Activated CD4-positive, alpha-beta memory T cell treated with anti-CD3 and anti-CD28 coated beads, Interleukin-2, amount 10 ng/mL, durations not matched to agents 7 days and 5 days (primary cell): ENCODE measurements at regions not wholly inside any gene's neighbourhood (a gene's known extent, or its start where the extent isn't known, plus 50 kb on each side); places are given as distances from the start of the nearest gene placed in this dataset.

Experiments used
- CTCF ChIA-PET: fragments of 350-600 bp; sonication (Branson Sonifier 250); formaldehyde crosslinking; loops from one replicate; lab custom pipeline; 2021; ENCODE audit warnings: antibody characterized with exemption, inconsistent platforms; lab: Charles Lee
- POLR2A ChIA-PET: fragments of 350-600 bp; sonication (Branson Sonifier 250); formaldehyde crosslinking; loops from one replicate; lab custom pipeline; 2021; ENCODE audit warnings: antibody characterized with exemption; lab: Charles Lee
- DNase-seq: peaks from one replicate; pipeline ENCODE4 v3.0.0-alpha.2; 2020
- H3K27ac Mint-ChIP-seq: one replicate; pipeline ENCODE4 v1.8.0; 2021; ENCODE audit warnings: mild to moderate bottlenecking, mixed read lengths
- H3K27me3 Mint-ChIP-seq: one replicate; pipeline ENCODE4 v1.8.0; 2021; ENCODE audit warnings: mixed read lengths
- H3K36me3 Mint-ChIP-seq: one replicate; pipeline ENCODE4 v1.8.0; 2021; ENCODE audit warnings: low read depth, mixed read lengths
- H3K4me1 Mint-ChIP-seq: one replicate; pipeline ENCODE4 v1.8.0; 2021; ENCODE audit warnings: mixed read lengths
- H3K4me3 Mint-ChIP-seq: one replicate; pipeline ENCODE4 v1.8.0; 2021; ENCODE audit warnings: mild to moderate bottlenecking, mixed read lengths
- H3K9me3 Mint-ChIP-seq: one replicate; pipeline ENCODE4 v1.8.0; 2021; ENCODE audit warnings: mixed read lengths

GRCh38 chr3:87175732-87176131, 51.4 kb upstream of the CHMP2B start:
- CTCF ChIA-PET = no interaction called here
- peaks cover 5% of the 10 kb centered on the region for H3K27me3 Mint-ChIP-seq

GRCh38 chr3:87173776-87174175, 53.3 kb upstream of the CHMP2B start:
- no peaks in the 10 kb centered on the region for H3K4me1 Mint-ChIP-seq
- CTCF ChIA-PET = no interaction called here
- POLR2A ChIA-PET = no interaction called here
- H3K36me3 Mint-ChIP-seq = no peaks in the 10 kb centered on the region
- no peak for DNase-seq
- no peak overlapping the region for H3K4me3 Mint-ChIP-seq
- H3K27ac Mint-ChIP-seq = no peak overlapping the region
- no peaks in the 10 kb centered on the region for H3K9me3 Mint-ChIP-seq
- H3K27me3 Mint-ChIP-seq = peaks cover 2% of the 10 kb centered on the region

More at GRCh38 chr3:87175732-87176131, 51.4 kb upstream of the CHMP2B start:
- Mint-ChIP-seq H3K9me3 (no peaks in the 10 kb centered on the region), H3K4me3 (no peak overlapping the region), H3K27ac (no peak overlapping the region), H3K36me3 (no peaks in the 10 kb centered on the region), H3K4me1 (no peaks in the 10 kb centered on the region)
- POLR2A ChIA-PET = no interaction called here
- DNase-seq = no peak

- Mint-ChIP-seq H3K4me1 (no peaks in the 10 kb centered on the region), H3K27me3 (peaks cover 4% of the 10 kb centered on the region), H3K9me3 (no peaks in the 10 kb centered on the region), H3K36me3 (no peaks in the 10 kb centered on the region), H3K27ac (no peak overlapping the region), H3K4me3 (no peak overlapping the region)
- CTCF ChIA-PET = no interaction called here
- POLR2A ChIA-PET = no interaction called here
- no peak for DNase-seq
Observed at GRCh38 chr3:87173071-87173470, 54.0 kb upstream of the CHMP2B start.

DNA sequence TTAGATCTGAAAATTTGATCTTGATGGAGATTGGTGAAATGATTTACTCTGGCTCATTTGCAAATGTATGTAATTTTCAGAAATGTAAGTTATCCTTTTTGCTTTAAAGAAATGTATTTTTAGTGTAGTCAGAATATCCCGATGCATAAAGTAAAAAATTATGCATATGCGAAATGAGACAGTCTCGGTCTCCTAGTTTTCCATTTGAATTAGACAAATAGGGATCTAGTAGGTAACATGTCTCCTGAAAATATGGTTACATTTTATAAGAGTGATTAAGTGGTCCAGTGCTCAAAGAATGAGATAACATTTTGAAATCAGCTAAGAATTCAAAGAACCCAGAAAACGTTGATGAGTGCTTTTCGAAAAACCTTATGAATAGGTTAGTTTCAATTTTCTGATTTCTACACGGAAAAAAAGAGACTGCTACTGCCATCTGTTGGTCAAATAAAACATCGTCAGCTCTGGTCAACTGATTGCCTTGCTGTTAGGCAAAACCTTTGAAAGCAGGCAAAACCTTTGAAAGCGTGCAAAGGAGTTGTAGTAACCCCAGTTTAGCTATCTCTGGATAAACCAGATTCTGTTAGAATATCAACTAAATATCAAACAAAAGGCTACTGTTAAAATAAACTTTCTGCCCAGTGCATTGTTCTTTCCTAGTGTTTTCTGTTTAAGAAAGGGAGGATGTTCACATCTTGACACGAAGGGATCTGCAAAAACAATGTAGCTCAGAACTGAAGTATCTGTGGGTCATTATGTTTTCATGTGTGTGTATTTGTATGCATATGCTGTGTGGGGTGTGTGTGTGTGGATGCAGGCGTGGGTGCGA, 59.3 kb upstream of the CHMP2B start:
- peaks cover 5% of the 10 kb centered on the region for H3K27me3 Mint-ChIP-seq
- POLR2A ChIA-PET = no interaction called here

GRCh38 chr3:87164245-87164644, 62.9 kb upstream of the CHMP2B start:
- no peaks in the 10 kb centered on the region for H3K9me3 Mint-ChIP-seq
- H3K4me3 Mint-ChIP-seq = no peak overlapping the region
- no peaks in the 10 kb centered on the region for H3K36me3 Mint-ChIP-seq
- no peak for DNase-seq
- H3K27me3 Mint-ChIP-seq = peaks cover 5% of the 10 kb centered on the region
- ChIA-PET CTCF (no interaction called here), POLR2A (no interaction called here)
- peaks cover 3% of the 10 kb centered on the region for H3K4me1 Mint-ChIP-seq
- H3K27ac Mint-ChIP-seq = no peak overlapping the region

More for the DNA sequence above, 59.3 kb upstream of the CHMP2B start:
- no peaks in the 10 kb centered on the region for H3K9me3 Mint-ChIP-seq
- DNase-seq = peak; percentile 18
- H3K27ac Mint-ChIP-seq = no peak overlapping the region
- no peak overlapping the region for H3K4me3 Mint-ChIP-seq
- CTCF ChIA-PET = interaction anchor here (0.7 to 2.7 kb wide), 6 partner anchors 9 to 395 kb away, joined by 3 to 8 read pairs (median 4); no protein-coding TSS in a partner anchor
- H3K4me1 Mint-ChIP-seq = peaks cover 3% of the 10 kb centered on the region
- H3K36me3 Mint-ChIP-seq = no peaks in the 10 kb centered on the region

GRCh38 chr3:87161851-87162250, 65.3 kb upstream of the CHMP2B start:
- ChIA-PET POLR2A (no interaction called here), CTCF (no interaction called here)
- Mint-ChIP-seq H3K4me3 (no peak overlapping the region), H3K27ac (no peak overlapping the region), H3K4me1 (no peaks in the 10 kb centered on the region), H3K36me3 (no peaks in the 10 kb centered on the region), H3K27me3 (peaks cover 3% of the 10 kb centered on the region), H3K9me3 (no peaks in the 10 kb centered on the region)
- no peak for DNase-seq

GRCh38 chr3:87161417-87161816, 65.7 kb upstream of the CHMP2B start:
- Mint-ChIP-seq H3K27ac (no peak overlapping the region), H3K27me3 (no peaks in the 10 kb centered on the region), H3K9me3 (no peaks in the 10 kb centered on the region), H3K4me3 (no peak overlapping the region), H3K36me3 (no peaks in the 10 kb centered on the region), H3K4me1 (no peaks in the 10 kb centered on the region)
- CTCF ChIA-PET = no interaction called here
- POLR2A ChIA-PET = no interaction called here
- DNase-seq = no peak

DNA sequence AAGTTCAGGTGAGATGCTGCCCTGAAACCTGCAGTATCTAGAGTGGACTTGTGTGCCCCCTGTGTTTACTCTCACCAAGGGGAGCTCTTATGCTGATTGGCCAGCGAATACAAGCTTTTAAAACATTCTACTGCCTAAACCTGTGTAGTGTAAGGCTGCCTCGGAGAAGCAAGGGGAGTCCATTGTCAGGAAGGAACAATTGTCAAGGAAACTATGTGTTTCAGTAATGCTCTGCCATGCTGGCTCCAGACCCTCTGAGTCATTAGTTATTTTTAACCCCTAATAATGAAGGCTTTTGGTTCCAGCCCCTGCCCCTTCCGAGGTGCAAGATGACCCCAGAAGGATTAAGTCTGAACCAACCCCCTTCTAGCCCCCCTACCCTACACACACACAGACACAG, 66.1 kb upstream of the CHMP2B start:
- H3K9me3 Mint-ChIP-seq = no peaks in the 10 kb centered on the region
- H3K4me1 Mint-ChIP-seq = no peaks in the 10 kb centered on the region
- CTCF ChIA-PET = no interaction called here
- H3K4me3 Mint-ChIP-seq = no peak overlapping the region
- POLR2A ChIA-PET = no interaction called here
- no peak overlapping the region for H3K27ac Mint-ChIP-seq
- DNase-seq = no peak
- no peaks in the 10 kb centered on the region for H3K27me3 Mint-ChIP-seq
- no peaks in the 10 kb centered on the region for H3K36me3 Mint-ChIP-seq

GRCh38 chr3:87158823-87159222, 68.3 kb upstream of the CHMP2B start:
- H3K4me3 Mint-ChIP-seq = no peak overlapping the region
- no peak for DNase-seq
- H3K27me3 Mint-ChIP-seq = no peaks in the 10 kb centered on the region
- H3K36me3 Mint-ChIP-seq = no peaks in the 10 kb centered on the region
- no peaks in the 10 kb centered on the region for H3K4me1 Mint-ChIP-seq
- H3K9me3 Mint-ChIP-seq = no peaks in the 10 kb centered on the region
- ChIA-PET CTCF (no interaction called here), POLR2A (no interaction called here)
- no peak overlapping the region for H3K27ac Mint-ChIP-seq

- no peaks in the 10 kb centered on the region for H3K27me3 Mint-ChIP-seq
- no peak overlapping the region for H3K27ac Mint-ChIP-seq
- H3K4me1 Mint-ChIP-seq = no peaks in the 10 kb centered on the region
- ChIA-PET POLR2A (no interaction called here), CTCF (no interaction called here)
- no peak for DNase-seq
- peaks cover 3% of the 10 kb centered on the region for H3K9me3 Mint-ChIP-seq
- no peak overlapping the region for H3K4me3 Mint-ChIP-seq
- no peaks in the 10 kb centered on the region for H3K36me3 Mint-ChIP-seq
Observed at GRCh38 chr3:87148020-87148419, 79.1 kb upstream of the CHMP2B start.

DNA sequence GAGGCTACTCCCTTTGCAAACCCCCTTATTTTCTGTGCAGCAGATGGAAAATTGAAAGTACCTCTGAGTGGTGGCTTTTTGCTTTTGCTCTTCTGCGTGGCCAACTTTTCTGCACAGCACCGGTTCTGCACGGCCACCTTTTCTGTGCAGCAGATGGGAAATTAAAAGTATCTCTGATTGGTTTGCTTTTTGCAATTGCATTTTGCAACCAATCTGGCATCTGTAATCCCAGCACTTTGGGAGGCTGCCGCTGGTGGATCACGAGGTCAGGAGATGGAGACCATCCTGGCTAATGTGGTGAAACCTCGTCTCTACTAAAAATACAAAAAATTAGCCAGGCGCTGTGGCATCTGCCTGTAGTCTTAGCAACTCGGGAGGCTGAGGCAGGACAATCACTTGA, 79.5 kb upstream of the CHMP2B start:
- ChIA-PET CTCF (no interaction called here), POLR2A (no interaction called here)
- no peaks in the 10 kb centered on the region for H3K4me1 Mint-ChIP-seq

DNA sequence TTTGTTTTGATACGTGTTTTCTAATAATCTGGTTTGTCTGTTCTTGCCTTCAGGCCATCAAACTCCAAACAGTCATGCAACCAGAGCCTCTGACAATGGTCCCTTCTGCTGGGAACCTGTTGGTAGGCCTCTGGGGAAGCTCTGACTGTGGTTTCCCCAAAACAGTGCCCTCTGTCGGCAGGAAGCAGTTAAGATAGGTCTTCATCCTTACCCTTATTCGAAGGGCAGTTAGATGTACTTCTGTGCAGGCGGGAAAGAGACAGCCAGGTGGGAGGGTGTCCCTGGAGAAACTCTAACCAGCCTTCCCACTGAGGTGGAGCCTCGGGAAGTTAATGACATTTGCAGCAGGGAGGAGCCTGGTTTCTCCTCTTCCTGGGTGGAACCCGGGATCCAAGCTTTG, 81.6 kb upstream of the CHMP2B start:
- H3K36me3 Mint-ChIP-seq = no peaks in the 10 kb centered on the region
- no peak for DNase-seq
- ChIA-PET POLR2A (no interaction called here), CTCF (no interaction called here)
- no peak overlapping the region for H3K4me3 Mint-ChIP-seq
- no peaks in the 10 kb centered on the region for H3K4me1 Mint-ChIP-seq
- peaks cover 3% of the 10 kb centered on the region for H3K9me3 Mint-ChIP-seq
- H3K27ac Mint-ChIP-seq = no peak overlapping the region
- H3K27me3 Mint-ChIP-seq = no peaks in the 10 kb centered on the region

More for the DNA sequence above, 79.5 kb upstream of the CHMP2B start:
- no peak overlapping the region for H3K27ac Mint-ChIP-seq
- H3K27me3 Mint-ChIP-seq = no peaks in the 10 kb centered on the region
- no peaks in the 10 kb centered on the region for H3K36me3 Mint-ChIP-seq
- no peak for DNase-seq
- no peak overlapping the region for H3K4me3 Mint-ChIP-seq
- H3K9me3 Mint-ChIP-seq = peaks cover 3% of the 10 kb centered on the region

GRCh38 chr3:87136066-87136596, 91.0 kb upstream of the CHMP2B start:
- no peaks in the 10 kb centered on the region for H3K9me3 Mint-ChIP-seq
- no peak overlapping the region for H3K4me3 Mint-ChIP-seq
- POLR2A ChIA-PET = no interaction called here
- DNase-seq = no peak
- CTCF ChIA-PET = no interaction called here
- H3K4me1 Mint-ChIP-seq = no peaks in the 10 kb centered on the region
- H3K27ac Mint-ChIP-seq = no peak overlapping the region
- no peaks in the 10 kb centered on the region for H3K36me3 Mint-ChIP-seq
- peaks cover 1% of the 10 kb centered on the region for H3K27me3 Mint-ChIP-seq

GRCh38 chr3:87135412-87135811, 91.7 kb upstream of the CHMP2B start:
- Mint-ChIP-seq H3K36me3 (no peaks in the 10 kb centered on the region), H3K4me3 (no peak overlapping the region), H3K27ac (no peak overlapping the region), H3K4me1 (no peaks in the 10 kb centered on the region), H3K27me3 (peaks cover 1% of the 10 kb centered on the region), H3K9me3 (no peaks in the 10 kb centered on the region)
- POLR2A ChIA-PET = no interaction called here
- CTCF ChIA-PET = no interaction called here
- no peak for DNase-seq
